HEK293 (cell line): ENCODE measurements at regions not wholly inside any gene's neighbourhood (a gene's known extent, or its start where the extent isn't known, plus 50 kb on each side); places are given as distances from the start of the nearest gene placed in this dataset.

Source experiments
- CTCF ChIA-PET: fragments of 350-600 bp; formaldehyde crosslinking; extraction: SDS; loops from one replicate; lab custom pipeline; 2021; ENCODE audit warnings: antibody characterized with exemption; lab: Yijun Ruan, JAX
- POLR2A ChIA-PET: fragments of 300-600 bp; formaldehyde crosslinking; extraction: SDS; loops from one replicate; lab custom pipeline; 2020; ENCODE audit warnings: antibody characterized with exemption, inconsistent platforms; lab: Yijun Ruan, JAX
- H3K27ac ChIP-seq: fragments of 200-500 bp; sonication (Bioruptor generic); 2 replicates; pipeline ENCODE4 v1.5.1; 2014; ENCODE audit warnings: low read depth, low read length, control low read depth, inconsistent platforms; ENCODE audit errors: extremely low read depth
- H3K36me3 ChIP-seq, 2 experiments: fragments of 200-500 bp in 1 of 2; sonication (Bioruptor generic) in 1 of 2; 1 replicate in 1 of 2; 2 replicates in 1 of 2; pipeline ENCODE4 v1.5.1; 2014 to 2017; ENCODE audit warnings: inconsistent platforms in 2 of 2, low read length in 2 of 2; ENCODE audit not compliant: control insufficient read depth in 2 of 2, insufficient read depth in 1 of 2
- H3K4me1 ChIP-seq: fragments of 200-500 bp; sonication (Bioruptor generic); 2 replicates; pipeline ENCODE4 v1.5.1; 2014; ENCODE audit warnings: mild to moderate bottlenecking, low read length, inconsistent platforms; ENCODE audit not compliant: control insufficient read depth, insufficient read depth
- H3K4me3 ChIP-seq: 2 replicates; pipeline ENCODE4 v1.5.1; 2011; ENCODE audit warnings: low read depth, mild to moderate bottlenecking, control low read depth, low read length, moderate library complexity
- H3K9me3 ChIP-seq: fragments of 200-500 bp; sonication (Bioruptor generic); 2 replicates; pipeline ENCODE4 v1.5.1; 2014; ENCODE audit warnings: low read depth, low read length, inconsistent platforms; ENCODE audit not compliant: control insufficient read depth, insufficient read depth
- EGR2 ChIP-seq: fragments of 450-650 bp; formaldehyde crosslinking; IDR thresholded peaks from 2 replicates; pipeline ENCODE4 v1.5.1; 2016; ENCODE audit warnings: low read depth, missing biosample characterization, missing genetic modification characterization
- FEZF1 ChIP-seq: fragments of 450-650 bp; formaldehyde crosslinking; IDR thresholded peaks from 2 replicates; pipeline ENCODE4 v1.5.1; 2016; ENCODE audit warnings: missing biosample characterization, missing genetic modification characterization
- GLIS2 ChIP-seq: fragments of 450-650 bp; formaldehyde crosslinking; IDR thresholded peaks from 2 replicates; pipeline ENCODE4 v1.5.1; 2016; ENCODE audit warnings: missing biosample characterization, missing genetic modification characterization
- IKZF3 ChIP-seq: fragments of 450-650 bp; IDR thresholded peaks from 2 replicates; pipeline ENCODE4 v1.5.0; 2018; ENCODE audit warnings: missing biosample characterization, mild to moderate bottlenecking, missing genetic modification characterization, moderate library complexity
- KLF16 ChIP-seq: fragments of 450-650 bp; formaldehyde crosslinking; IDR thresholded peaks from 2 replicates; pipeline ENCODE4 v1.5.1; 2017; ENCODE audit warnings: missing biosample characterization, missing genetic modification characterization
- PRDM6 ChIP-seq: fragments of 450-650 bp; formaldehyde crosslinking; IDR thresholded peaks from 2 replicates; pipeline ENCODE4 v1.5.1; 2017; ENCODE audit warnings: missing biosample characterization, missing genetic modification characterization
- ZBTB20 ChIP-seq: fragments of 450-650 bp; formaldehyde crosslinking; IDR thresholded peaks from 2 replicates; pipeline ENCODE4 v1.5.1; 2016; ENCODE audit warnings: missing biosample characterization, missing genetic modification characterization
- ZNF184 ChIP-seq: fragments of 450-650 bp; IDR thresholded peaks from 2 replicates; pipeline ENCODE4 v1.5.1; 2018; ENCODE audit warnings: missing biosample characterization, mild to moderate bottlenecking, missing genetic modification characterization
- ZNF202 ChIP-seq: fragments of 450-650 bp; formaldehyde crosslinking; IDR thresholded peaks from 2 replicates; pipeline ENCODE4 v1.5.1; 2016; ENCODE audit warnings: missing biosample characterization, missing genetic modification characterization, borderline replicate concordance
- ZNF221 ChIP-seq: fragments of 450-650 bp; formaldehyde crosslinking; IDR thresholded peaks from 2 replicates; pipeline ENCODE4 v1.5.1; 2017; ENCODE audit warnings: missing biosample characterization, missing genetic modification characterization, borderline replicate concordance
- ZNF324 ChIP-seq: fragments of 450-650 bp; formaldehyde crosslinking; IDR thresholded peaks from 2 replicates; pipeline ENCODE4 v1.5.1; 2016; ENCODE audit warnings: missing biosample characterization, missing genetic modification characterization
- ZNF350 ChIP-seq: fragments of 450-650 bp; formaldehyde crosslinking; IDR thresholded peaks from 2 replicates; pipeline ENCODE4 v1.5.0; 2017; ENCODE audit warnings: missing biosample characterization, mild to moderate bottlenecking, missing genetic modification characterization
- ZNF37A ChIP-seq: fragments of 450-650 bp; IDR thresholded peaks from 2 replicates; pipeline ENCODE4 v1.5.1; 2018; ENCODE audit warnings: missing biosample characterization, missing genetic modification characterization
- ZNF473 ChIP-seq: fragments of 450-650 bp; formaldehyde crosslinking; IDR thresholded peaks from 2 replicates; pipeline ENCODE4 v1.5.1; 2017; ENCODE audit warnings: missing biosample characterization, missing genetic modification characterization
- ZNF48 ChIP-seq: fragments of 450-650 bp; formaldehyde crosslinking; IDR thresholded peaks from 2 replicates; pipeline ENCODE4 v1.5.1; 2016; ENCODE audit warnings: missing biosample characterization, missing genetic modification characterization
- ZNF501 ChIP-seq: fragments of 450-650 bp; formaldehyde crosslinking; IDR thresholded peaks from 2 replicates; pipeline ENCODE4 v1.5.1; 2016; ENCODE audit warnings: missing biosample characterization, missing genetic modification characterization
- ZNF558 ChIP-seq: fragments of 450-650 bp; formaldehyde crosslinking; IDR thresholded peaks from 2 replicates; pipeline ENCODE4 v1.5.1; 2016; ENCODE audit warnings: missing biosample characterization, missing genetic modification characterization
- ZNF596 ChIP-seq: fragments of 450-650 bp; IDR thresholded peaks from 2 replicates; pipeline ENCODE4 v1.5.0; 2018; ENCODE audit warnings: missing biosample characterization, mild to moderate bottlenecking, missing genetic modification characterization, moderate library complexity
- ZNF747 ChIP-seq: fragments of 450-650 bp; formaldehyde crosslinking; IDR thresholded peaks from 2 replicates; pipeline ENCODE4 v1.5.1; 2016; ENCODE audit warnings: missing biosample characterization, missing genetic modification characterization
- ZNF777 ChIP-seq: fragments of 450-650 bp; formaldehyde crosslinking; IDR thresholded peaks from 2 replicates; pipeline ENCODE4 v1.5.1; 2017; ENCODE audit warnings: missing biosample characterization, missing genetic modification characterization, borderline replicate concordance
- TF ChIP-seq, protein P1 (sequence below): fragments of 450-650 bp; formaldehyde crosslinking; IDR thresholded peaks from 2 replicates; pipeline ENCODE4 v1.5.0; 2017; ENCODE audit warnings: missing biosample characterization, missing genetic modification characterization, borderline replicate concordance
- TF ChIP-seq, protein P2 (sequence below): fragments of 450-650 bp; formaldehyde crosslinking; IDR thresholded peaks from 2 replicates; pipeline ENCODE4; 2016; ENCODE audit warnings: missing biosample characterization, missing genetic modification characterization

DNA sequence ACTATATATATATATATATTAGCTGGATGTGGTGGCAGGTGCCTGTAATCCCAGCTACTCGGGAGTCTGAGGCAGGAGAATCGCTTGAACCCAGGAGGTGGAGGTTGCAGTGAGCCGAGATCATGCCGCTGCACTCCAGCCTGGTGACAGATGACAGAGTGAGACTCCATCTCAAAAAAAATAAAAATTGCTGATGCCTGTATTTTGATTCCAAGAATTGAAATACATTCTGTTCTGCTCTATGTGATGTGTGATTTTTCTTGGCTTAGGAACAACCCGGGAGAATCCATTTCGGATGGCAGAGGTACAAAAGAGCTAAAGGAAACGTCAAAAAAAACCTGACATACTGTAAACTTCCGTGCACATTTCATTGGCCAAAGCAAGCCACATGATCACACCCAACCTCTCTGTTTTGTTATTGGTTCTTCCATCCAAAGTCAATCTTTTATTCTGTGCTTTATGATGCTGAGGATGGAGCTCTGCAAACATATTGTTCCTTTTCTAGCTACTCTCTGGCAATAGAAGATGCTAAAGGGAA, 478.1 kb upstream of the MAP2 start:
- no peaks in the 10 kb centered on the region for H3K9me3 ChIP-seq
- ChIA-PET CTCF (no interaction called here), POLR2A (no interaction called here)
- no peak overlapping the region for H3K27ac ChIP-seq
- H3K4me3 ChIP-seq = no peak overlapping the region
- no peaks in the 10 kb centered on the region for H3K4me1 ChIP-seq
- no peaks in the 10 kb centered on the region for H3K36me3 ChIP-seq
- TF ChIP-seq KLF16 (no peak), FEZF1 (no peak), ZNF558 (tag by site-specific recombination) (no peak), ZNF350 (no peak), PRDM6 (no peak)

DNA sequence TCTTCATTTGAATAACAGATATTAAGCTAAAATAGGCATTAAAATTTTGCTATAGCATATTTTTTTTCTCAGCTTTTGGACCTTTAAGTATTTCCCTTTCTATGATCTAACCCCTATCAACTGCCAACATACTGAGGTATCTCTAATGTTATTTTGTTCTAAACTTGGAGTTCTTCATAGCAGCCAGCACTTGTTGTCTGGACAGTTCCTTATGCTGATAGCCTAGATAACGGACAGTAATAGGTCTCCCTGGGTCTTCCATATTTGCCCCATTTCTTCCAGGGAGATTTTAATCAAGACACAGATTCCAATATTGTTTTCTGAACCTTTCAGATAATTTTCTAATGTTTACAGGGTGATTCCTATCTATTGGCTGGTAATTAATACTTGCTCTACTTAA, 475.8 kb upstream of the MAP2 start:
- no peak for TF ChIP-seq ZNF184 (tag by site-specific recombination)
- no peak for TF ChIP-seq ZNF777 (tag by site-specific recombination)
- no peak for TF ChIP-seq ZBTB20 (tag by site-specific recombination)
- no peak for TF ChIP-seq GLIS2
- TF ChIP-seq EGR2 (tag by site-specific recombination) = no peak
- TF ChIP-seq IKZF3 (tag by site-specific recombination) = no peak
- TF ChIP-seq, protein P1, sequence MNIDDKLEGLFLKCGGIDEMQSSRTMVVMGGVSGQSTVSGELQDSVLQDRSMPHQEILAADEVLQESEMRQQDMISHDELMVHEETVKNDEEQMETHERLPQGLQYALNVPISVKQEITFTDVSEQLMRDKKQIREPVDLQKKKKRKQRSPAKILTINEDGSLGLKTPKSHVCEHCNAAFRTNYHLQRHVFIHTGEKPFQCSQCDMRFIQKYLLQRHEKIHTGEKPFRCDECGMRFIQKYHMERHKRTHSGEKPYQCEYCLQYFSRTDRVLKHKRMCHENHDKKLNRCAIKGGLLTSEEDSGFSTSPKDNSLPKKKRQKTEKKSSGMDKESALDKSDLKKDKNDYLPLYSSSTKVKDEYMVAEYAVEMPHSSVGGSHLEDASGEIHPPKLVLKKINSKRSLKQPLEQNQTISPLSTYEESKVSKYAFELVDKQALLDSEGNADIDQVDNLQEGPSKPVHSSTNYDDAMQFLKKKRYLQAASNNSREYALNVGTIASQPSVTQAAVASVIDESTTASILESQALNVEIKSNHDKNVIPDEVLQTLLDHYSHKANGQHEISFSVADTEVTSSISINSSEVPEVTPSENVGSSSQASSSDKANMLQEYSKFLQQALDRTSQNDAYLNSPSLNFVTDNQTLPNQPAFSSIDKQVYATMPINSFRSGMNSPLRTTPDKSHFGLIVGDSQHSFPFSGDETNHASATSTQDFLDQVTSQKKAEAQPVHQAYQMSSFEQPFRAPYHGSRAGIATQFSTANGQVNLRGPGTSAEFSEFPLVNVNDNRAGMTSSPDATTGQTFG = no peak
- TF ChIP-seq, protein P2, sequence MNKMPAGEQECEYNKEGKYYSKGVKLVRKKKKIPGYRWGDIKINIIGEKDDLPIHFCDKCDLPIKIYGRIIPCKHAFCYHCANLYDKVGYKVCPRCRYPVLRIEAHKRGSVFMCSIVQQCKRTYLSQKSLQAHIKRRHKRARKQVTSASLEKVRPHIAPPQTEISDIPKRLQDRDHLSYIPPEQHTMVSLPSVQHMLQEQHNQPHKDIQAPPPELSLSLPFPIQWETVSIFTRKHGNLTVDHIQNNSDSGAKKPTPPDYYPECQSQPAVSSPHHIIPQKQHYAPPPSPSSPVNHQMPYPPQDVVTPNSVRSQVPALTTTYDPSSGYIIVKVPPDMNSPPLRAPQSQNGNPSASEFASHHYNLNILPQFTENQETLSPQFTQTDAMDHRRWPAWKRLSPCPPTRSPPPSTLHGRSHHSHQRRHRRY (tag by site-specific recombination) = no peak
- TF ChIP-seq ZNF501 (tag by site-specific recombination) = no peak
- TF ChIP-seq ZNF324 (tag by site-specific recombination) = no peak
- no peak for TF ChIP-seq ZNF596 (tag by site-specific recombination)
- no peak for TF ChIP-seq ZNF202 (tag by site-specific recombination)
- no peak for TF ChIP-seq ZNF221 (tag by site-specific recombination)
- TF ChIP-seq, all 188 proteins: peak for 0
- Histone ChIP-seq H3K4me1 (no peaks in the 10 kb centered on the region), H3K4me3 (no peak overlapping the region), H3K9me3 (no peaks in the 10 kb centered on the region), H3K36me3 (no peaks in the 10 kb centered on the region), H3K27ac (no peak overlapping the region)
- CTCF ChIA-PET = no interaction called here
- POLR2A ChIA-PET = no interaction called here

DNA sequence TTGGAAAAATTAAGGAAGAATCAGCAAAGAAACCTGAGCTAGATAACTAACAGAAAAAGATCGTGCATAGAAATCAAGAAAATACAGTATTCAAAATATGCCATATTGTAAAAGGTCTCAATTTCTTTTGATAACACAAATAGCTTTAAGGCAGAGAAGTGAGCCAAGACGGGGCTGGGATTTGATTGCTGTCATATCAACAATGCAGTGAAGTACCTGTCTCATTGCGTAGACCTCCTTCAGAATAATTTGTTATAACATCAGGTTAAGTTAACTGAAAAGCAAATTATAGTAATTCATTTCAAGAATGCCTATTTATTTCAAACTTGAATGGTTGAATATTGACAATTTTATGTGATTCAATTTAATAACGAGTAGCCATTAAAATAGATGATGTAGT, 453.8 kb upstream of the MAP2 start:
- ChIA-PET POLR2A (no interaction called here), CTCF (no interaction called here)
- no peaks in the 10 kb centered on the region for H3K4me1 ChIP-seq
- no peak overlapping the region for H3K27ac ChIP-seq
- TF ChIP-seq ZNF473 (tag by site-specific recombination) = no peak
- no peak for TF ChIP-seq ZNF48 (tag by site-specific recombination)
- no peak for TF ChIP-seq ZNF37A (tag by site-specific recombination)
- TF ChIP-seq ZNF747 (tag by site-specific recombination) = no peak
- TF ChIP-seq, all 188 proteins: peak for 0
- H3K36me3 ChIP-seq = no peaks in the 10 kb centered on the region
- H3K4me3 ChIP-seq = no peak overlapping the region
- H3K9me3 ChIP-seq = no peaks in the 10 kb centered on the region
